ENCODE measurements at regions not wholly inside any gene's neighbourhood (a gene's known extent, or its start where the extent isn't known, plus 50 kb on each side); places are given as distances from the start of the nearest gene placed in this dataset.
"Not testable (repeated sequence)": the region's sequence is repeated elsewhere in the genome, so short reads cannot be mapped to it uniquely, and the experiment has no call there.

DNA sequence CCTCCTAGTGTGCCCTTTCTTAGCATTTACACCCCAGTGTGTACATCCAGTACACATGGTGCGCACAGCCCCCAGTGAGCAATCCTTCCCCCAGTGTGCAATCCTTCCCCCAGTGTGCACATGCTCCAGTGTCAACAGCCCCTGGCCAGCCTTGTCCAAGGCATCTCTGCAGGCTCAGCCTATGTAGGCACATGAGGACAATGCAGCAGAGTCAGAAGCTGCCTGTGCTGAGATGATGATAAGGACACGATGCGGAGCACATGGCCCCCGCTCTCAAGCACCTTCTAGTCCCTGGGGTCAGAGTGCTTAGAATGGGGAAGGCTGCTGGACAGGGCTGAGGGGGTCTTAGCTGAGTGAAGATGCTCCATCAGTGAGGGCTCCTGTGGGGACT lies 69.8 kb downstream of the GADD45G start:
- DNase-seq (ENCODE audit: low spot score): no peak

- no peak for DNase-seq (ENCODE audit: low spot score)
Observed at GRCh38 chr9:89675058-89675742, 70.4 kb downstream of the GADD45G start.

GRCh38 chr9:89676281-89676680 lies 71.5 kb downstream of the GADD45G start:
- no peak for DNase-seq (ENCODE audit: low spot score)

- DNase-seq (ENCODE audit: low spot score): no peak
Observed at GRCh38 chr9:89677702-89678395, 73.0 kb downstream of the GADD45G start.

DNA sequence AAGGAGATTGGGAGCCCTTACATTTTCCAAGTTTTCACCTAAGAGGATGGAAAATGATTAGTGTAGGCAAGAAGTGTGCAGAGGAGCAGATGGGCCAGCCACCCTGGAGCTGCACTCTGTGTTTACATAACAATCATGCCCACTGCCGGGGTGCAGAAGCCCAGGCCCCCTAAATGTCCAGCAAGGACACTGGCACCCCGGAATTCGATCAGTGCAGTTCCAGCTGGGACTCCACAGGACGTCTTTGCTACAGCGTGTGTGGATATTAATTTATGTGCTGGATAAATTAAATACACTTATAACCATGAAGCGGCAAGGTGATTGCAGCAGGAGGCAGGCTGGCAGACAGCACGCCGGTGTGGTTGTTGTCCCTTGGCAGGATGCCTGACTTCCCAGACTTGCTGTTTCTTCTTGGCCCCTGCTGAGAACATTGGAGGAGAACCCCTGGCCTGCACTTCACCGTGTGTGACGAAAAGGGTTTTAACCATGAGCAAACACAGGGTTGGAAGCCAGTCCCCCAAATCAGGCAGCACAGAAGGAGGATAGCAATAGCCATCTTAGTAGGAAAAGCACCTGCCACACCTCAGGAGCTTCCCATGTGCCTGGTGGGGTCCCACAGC lies 73.7 kb downstream of the GADD45G start:
- no peak for DNase-seq (ENCODE audit: low spot score)

- DNase-seq (ENCODE audit: low spot score): no peak
Observed at GRCh38 chr9:89679016-89679415, 74.2 kb downstream of the GADD45G start.

DNA sequence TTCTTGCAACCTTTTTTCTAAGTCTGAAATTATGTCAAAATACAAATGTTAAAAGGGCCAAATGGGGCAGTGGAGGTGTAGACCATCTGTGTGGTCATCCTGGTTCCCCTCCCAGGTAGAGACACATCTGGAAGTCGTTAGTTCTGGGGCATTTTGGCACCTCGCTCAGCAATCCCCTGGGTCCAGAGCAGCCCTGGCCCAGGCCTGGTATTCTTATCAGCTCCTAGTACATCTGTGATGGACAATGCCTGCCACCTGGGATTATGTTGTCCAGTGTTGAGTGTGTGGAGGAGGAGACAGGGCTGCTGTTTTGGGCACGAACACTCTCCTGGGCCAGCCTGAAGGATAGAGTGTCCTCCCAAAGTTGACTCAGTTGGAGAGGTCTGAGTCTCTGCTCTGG lies 74.8 kb downstream of the GADD45G start:
- no peak for DNase-seq (ENCODE audit: low spot score)

GRCh38 chr9:89680547-89681467 lies 76.0 kb downstream of the GADD45G start:
- DNase-seq (ENCODE audit: low spot score): no peak

DNA sequence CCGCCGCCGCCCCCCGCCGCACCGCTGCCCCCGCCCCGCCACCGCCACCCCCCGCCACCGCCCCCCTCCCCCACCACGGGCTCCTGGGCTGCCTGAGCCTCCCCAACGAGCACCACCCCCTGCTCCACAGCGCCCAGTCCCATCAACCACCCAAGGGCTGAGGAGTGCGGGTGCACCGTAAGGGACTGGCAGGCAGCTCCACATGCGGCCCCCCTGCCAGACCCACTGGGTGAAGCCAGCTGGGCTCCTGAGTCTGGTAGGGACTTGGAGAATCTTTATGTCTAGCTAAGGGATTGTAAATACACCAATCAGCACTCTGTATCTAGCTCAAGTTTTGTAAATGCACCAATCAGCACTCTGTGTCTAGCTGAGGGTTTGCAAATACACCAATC lies 76.7 kb downstream of the GADD45G start:
- not testable (repeated sequence) for DNase-seq (ENCODE audit: low spot score)

DNA sequence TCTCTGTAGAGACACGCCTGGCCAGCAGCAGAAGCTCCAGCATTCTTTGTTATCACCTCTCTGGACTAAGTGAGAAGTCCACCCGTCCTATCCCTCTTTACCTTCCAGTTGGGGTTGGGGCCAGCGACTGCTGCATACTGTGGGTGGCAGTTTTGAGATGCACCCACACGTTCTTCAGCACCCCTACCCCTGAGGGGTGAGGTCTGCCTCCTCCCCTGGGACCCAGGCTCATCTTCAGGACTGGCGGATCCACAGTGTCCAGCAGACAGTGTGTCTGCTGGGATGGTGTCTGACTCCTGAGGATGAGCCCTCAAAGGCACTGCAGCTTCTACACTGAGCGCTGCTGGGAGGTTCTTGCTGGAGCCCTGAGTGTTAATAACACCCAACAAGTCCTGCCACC lies 78.8 kb downstream of the GADD45G start:
- DNase-seq (ENCODE audit: low spot score): no peak

GRCh38 chr9:89684218-89684617 lies 79.4 kb downstream of the GADD45G start:
- DNase-seq (ENCODE audit: low spot score): no peak

DNA sequence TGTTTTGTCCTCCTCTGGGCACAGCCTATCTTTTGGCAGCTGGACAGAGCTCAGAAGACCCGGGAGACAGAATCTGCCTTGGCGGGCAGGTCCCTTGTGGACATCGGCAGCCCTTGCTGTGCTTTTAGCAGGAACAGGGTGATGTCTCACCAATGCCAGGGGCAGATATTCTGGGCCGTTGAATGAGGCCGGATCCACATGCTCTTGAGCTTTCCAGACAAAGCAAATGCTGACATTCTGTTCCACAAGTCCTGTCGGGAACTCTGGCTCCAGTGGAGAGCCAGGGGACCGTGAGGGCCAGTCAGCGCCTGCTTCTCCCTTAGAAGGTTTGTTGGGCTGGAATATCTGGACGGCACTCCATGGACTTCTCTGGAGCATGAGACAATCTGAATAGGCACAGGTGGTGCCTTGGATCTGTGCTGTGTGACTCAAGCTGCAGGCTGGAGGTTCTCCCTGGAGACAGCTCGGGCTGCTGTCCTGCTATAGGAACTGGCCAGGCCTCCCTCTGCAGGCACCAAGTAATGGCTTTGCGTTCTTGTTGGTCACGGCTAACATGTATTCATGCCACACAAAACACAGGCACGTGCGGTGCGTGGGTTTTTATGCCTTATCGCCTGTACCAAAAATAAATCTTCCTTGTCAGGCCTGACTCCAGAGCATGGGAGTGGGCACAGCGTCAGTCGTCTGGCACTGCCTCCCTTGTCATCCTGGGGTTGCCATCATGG lies 80.3 kb downstream of the GADD45G start:
- no peak for DNase-seq (ENCODE audit: low spot score)

GRCh38 chr9:89685698-89686097 lies 80.9 kb downstream of the GADD45G start:
- DNase-seq (ENCODE audit: low spot score): no peak

DNA sequence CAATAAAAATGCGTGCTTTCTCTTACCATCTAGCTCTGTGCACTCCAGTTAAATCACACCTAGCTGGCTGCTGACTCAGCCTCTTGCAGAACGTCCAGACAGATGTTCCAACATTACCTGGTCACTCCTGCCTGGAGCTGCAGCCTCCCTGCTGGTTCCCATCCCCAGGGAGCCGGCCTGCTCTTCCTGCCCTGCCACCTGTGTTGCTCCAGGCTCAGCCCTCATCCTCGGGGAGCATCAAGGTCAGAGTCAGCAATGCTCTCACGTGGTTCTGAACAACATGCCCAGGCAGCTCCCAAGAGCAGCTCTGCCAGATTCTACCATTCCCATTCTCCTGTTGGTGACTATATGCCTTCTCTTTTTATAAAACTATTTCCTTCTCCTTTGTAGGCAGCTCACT lies 81.3 kb downstream of the GADD45G start:
- no peak for DNase-seq (ENCODE audit: low spot score)

DNA sequence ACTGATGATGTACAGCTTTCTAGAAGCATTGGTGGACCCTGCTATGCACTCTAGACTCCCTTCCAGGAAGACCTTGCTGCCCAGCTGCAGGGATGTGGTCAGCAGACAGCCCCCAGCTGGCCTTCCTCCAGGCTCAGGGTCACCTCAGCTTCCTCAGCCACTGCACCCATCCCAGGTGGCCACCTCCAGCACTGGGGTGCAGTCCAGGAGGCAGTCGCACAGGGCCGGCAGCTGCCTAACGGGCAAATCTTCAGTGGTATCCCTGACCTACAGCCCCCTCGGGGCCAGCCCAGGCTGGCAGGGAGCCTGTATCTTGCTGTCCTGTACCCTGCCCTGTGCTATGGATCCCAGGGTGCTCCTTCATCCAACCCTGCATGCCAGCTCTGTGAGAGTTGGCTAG lies 81.8 kb downstream of the GADD45G start:
- no peak for DNase-seq (ENCODE audit: low spot score)

DNA sequence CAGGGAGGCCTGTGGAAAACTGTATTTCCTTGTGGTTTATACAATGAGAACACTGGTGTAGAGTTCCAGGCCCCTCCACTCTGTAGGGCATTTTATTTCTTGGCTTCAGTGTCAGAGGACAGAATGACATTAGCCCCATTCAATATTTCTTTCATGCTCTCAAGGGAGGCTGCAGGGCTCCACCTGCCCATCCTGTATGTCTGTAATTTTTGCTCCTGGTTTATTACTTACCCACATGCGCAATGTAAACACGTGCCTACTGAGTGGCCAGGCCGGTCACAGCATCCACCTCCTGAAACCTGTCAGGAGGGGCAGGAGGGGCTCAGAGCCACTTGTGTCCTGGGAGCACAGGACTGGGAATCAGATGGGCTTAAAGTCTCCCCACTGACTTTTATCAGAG lies 82.4 kb downstream of the GADD45G start:
- no peak for DNase-seq (ENCODE audit: low spot score)

DNA sequence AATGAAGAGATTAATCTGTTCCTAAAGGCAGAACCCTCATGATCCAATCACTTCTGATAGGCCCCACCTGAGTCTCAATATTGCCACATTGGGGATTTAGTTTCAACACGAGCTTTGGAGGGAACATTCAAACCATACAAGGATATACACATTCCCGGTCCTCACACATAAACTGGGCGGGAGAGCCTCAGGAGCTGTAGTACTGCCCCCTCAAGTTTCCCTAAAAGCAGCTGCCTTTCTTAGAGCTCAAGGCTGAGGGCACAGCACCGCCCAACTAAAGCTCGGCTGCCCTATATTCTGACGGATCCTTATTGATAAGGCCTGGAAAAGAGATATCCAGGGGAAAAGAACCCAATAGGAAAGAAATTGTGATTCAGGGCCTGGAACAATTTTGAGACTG lies 83.0 kb downstream of the GADD45G start:
- no peak for DNase-seq (ENCODE audit: low spot score)

- not testable (repeated sequence) for DNase-seq (ENCODE audit: low spot score)
Observed at GRCh38 chr9:89689321-89689720, 84.5 kb downstream of the GADD45G start.

- DNase-seq (ENCODE audit: low spot score): peak; percentile 18
Observed at GRCh38 chr9:89690334-89690912, 85.6 kb downstream of the GADD45G start.

- no peak for DNase-seq (ENCODE audit: low spot score)
Observed at GRCh38 chr9:89695441-89695891, 90.7 kb downstream of the GADD45G start.

DNA sequence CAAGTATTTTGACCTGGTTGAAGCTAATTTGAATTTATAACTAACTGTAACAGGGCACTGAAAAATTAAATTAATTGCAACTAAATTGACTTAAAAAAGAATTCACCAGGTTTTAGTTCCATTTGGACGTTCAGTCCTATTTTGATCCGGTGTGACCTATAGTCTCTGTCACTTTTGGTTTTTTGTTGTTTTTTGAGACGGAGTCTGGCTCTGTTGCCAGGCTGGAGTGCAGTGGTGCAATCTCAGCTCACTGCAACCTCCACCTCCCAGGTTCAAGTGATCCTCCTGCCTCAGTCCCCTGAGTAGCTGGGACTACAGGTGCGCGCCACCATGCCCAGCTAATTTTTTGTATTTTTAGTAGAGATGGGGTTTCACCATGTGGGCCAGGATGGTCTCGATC lies 91.2 kb downstream of the GADD45G start:
- DNase-seq (ENCODE audit: low spot score): not testable (repeated sequence)
